ENCODE measurements at regions not wholly inside any gene's neighbourhood (a gene's known extent, or its start where the extent isn't known, plus 50 kb on each side); places are given as distances from the start of the nearest gene placed in this dataset.

DNA sequence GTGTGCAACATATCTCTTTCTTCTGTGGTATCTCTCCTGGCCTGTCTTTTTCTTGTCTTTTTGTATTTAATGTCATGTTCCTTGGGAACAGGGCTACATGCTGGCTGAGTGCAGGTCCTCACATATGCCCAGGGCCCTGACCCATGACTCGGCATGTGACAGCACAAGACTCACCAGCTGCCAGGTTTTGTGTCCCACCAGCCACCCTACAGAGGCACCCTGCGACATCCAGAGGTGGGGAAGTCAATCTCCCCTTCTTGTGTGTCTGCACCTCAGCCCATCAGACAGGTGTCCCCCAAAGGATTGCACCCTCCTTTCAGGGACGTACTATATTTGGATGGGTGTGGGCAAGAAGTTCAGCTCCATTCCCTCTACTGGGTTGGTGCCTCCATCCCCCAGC lies 576.3 kb downstream of the RNF144B start:
- no peak for DNase-seq

DNA sequence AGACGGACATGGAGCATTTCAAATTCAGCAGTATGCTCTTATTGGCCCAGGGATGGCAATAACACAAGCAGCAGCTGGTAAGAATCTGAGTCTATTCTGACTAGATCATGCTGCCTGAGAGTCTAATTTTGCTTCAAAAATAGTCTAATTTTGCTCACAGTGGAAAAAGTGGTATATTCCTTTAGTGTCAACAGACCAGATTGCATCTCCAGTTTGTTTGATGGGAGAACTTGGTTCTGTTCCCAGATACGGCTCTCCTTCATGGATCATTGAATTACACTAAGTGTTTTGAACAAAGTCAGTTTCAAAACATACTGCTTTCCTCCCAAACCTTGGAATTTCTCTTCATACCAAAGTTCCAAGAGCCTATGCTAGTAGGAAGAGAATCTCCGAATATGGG lies 586.1 kb downstream of the RNF144B start:
- DNase-seq, result no peak

GRCh38 chr6:18976091-18976490 lies 588.9 kb downstream of the RNF144B start:
- DNase-seq, result no peak

GRCh38 chr6:18976966-18977365 lies 589.8 kb downstream of the RNF144B start:
- no peak for DNase-seq

- peak; percentile 61 for DNase-seq
Observed at GRCh38 chr6:18978337-18979128, 591.4 kb downstream of the RNF144B start.

GRCh38 chr6:18985061-18985460 lies 597.9 kb downstream of the RNF144B start:
- no peak for DNase-seq

- DNase-seq, result no peak
Observed at GRCh38 chr6:18985996-18986395, 598.8 kb downstream of the RNF144B start.

DNA sequence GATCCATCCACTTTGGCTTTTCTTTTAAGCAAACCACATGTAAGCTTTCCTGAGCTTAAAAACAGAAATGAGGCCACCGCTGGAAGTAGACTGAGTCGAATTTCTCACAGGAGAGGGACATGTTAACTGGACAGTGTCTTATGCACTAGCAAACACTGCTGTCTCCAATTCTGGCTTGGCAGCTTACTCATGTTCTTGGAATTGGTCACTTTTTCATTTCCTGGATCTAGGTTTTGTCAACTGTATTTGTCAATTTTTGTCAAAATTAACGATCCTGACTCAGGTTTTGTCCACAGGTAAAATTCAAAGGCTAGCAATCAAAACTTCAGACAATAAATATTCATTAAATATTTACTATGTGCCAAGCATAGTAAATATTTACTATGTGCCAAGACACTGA lies 601.5 kb downstream of the RNF144B start:
- DNase-seq, result no peak

- DNase-seq, result peak; percentile 86
Observed at GRCh38 chr6:18990059-18990978, 603.2 kb downstream of the RNF144B start.

DNA sequence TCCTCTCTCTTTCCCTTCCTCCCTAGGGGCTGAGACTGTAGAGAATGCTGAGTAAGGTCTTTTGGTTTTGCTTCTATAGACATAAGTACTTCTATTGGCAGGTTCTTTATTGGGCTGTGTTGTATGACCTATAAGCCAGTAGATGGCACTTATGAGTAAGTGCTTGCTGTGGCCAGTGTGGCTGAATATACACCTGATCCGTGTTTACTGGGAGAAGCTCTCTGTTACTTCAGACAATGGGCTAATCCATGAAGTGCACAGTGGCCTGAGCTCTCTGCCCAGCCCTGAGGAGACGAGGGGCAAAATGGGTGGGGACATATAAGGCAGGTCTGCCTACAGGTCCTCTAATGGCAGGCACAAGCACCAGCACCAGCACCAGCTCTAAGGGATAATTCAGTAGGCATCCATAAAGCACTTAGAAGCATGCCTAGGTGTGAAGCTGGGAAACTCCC lies 610.3 kb downstream of the RNF144B start:
- peak; percentile 42 for DNase-seq

DNA sequence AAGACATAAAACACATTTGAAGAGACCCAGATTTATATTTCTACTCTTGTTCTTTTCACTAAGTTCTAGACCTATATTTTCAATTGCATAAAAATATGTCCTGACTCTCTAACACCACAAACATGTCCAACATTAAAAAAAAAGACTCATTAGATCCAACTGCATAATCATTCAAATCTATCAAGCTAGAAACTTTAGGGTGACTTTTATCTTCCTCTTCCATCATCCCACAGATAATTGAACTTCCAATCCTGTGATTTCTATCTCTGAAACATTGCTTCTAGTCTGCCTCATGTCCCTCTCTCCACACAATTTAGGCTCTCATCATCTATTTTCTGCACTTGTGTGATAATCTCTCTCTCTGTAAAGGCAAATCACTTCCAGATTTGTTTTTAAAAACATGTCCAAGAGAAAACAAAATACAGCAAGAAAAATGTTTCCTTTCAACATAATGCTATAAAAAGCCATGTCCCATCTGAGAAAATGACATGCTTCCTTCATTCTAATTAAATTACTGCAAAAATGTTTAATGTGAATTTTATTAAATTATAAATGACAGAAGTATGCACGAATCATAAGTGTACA lies 615.9 kb downstream of the RNF144B start:
- DNase-seq, result no peak

- no peak for DNase-seq
Observed at GRCh38 chr6:19004176-19004575, 617.0 kb downstream of the RNF144B start.

- no peak for DNase-seq
Observed at GRCh38 chr6:19009769-19010168, 622.6 kb downstream of the RNF144B start.

- no peak for DNase-seq
Observed at GRCh38 chr6:19013026-19013705, 626.0 kb downstream of the RNF144B start.

DNA sequence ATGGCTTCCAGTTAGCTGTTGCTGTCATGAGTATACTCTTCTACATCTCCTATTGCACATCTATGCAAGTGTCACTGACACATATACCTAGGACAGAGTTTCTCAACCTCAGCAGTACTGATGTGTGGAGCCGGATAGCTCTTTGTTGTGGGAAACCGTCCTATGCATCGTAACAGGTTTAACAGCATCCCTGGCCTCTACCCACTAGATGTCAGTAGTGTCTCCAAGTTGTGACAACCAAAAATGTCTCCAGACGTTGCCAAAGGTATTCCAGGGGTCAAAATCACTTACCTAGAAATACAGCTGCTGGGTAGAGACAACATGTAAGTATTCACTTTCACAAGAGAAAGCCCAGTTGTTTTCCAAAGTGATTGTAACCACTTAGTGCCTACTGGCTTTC lies 637.6 kb downstream of the RNF144B start:
- DNase-seq, result peak; percentile 75

GRCh38 chr6:19028201-19028600 lies 641.1 kb downstream of the RNF144B start:
- no peak for DNase-seq

- no peak for DNase-seq
Observed at GRCh38 chr6:19032591-19033295, 645.6 kb downstream of the RNF144B start.

- DNase-seq, result no peak
Observed at GRCh38 chr6:19033683-19034082, 646.5 kb downstream of the RNF144B start.

DNA sequence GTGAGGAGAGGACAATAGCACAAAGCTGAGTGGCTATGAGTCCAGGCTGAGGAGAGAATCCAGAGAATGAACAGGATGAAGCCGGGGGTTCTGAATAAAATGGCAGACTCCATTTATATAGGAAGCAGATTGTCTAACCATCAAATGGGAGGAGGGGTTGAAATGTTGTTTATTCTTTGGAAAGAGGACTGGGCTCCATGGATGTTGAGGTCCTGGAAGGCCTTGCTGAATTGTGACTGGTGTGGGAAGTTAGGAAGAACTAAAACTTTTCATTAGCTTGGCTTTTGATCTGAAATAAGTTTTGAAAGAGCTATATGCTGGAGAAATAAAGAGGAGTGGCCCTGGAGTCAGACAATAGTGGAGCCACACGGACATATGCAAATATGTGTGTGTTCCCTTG lies 647.8 kb downstream of the RNF144B start:
- DNase-seq, result no peak

DNA sequence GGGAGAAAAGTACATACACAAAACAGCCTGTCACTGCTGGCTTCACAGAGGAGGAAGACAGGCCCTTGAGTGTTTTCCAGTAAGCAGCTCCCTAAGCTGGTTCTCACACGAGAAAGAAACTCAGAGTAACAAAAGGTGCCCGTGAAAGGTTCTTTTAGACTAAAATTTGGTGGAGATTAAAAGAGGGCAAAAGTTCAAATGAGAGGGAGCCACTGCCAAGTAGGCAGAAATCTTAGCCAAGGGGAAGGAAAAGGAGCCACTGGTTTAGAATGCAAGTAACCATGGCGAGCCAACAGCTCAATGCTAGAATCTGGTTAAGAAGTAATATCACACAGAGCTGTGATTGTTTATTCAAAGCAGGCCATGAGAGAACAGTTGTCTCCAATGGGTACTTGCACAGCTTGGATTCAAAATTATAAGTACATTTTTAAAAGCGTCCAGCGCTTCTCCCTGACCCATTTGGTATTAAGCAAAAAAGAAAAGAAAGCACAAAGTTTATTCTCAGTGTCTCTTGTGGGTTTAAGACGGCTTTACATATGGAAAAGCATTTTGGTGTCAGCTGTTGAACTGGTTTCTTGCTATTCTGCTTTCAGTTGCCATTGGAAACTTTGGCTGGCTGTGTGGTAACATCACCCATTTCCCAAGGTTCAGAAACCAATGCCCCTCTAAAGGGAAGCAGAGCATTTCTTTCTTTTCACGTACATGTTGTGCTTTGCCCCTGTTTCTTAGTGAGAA lies 648.5 kb downstream of the RNF144B start:
- no peak for DNase-seq

- no peak for DNase-seq
Observed at GRCh38 chr6:19036196-19036555, 649.0 kb downstream of the RNF144B start.

Data from renal pelvis (tissue), 1 donor.